SU-DHL-6 (cell line): ENCODE measurements at regions not wholly inside any gene's neighbourhood (a gene's known extent, or its start where the extent isn't known, plus 50 kb on each side); places are given as distances from the start of the nearest gene placed in this dataset.

Experiments used
- EZH2phosphoT487 ChIP-seq: fragments of 200-600 bp; sonication (generic), shearing (Covaris generic); conservative IDR thresholded peaks from 2 replicates; pipeline ENCODE4 v1.6.1; 2018; ENCODE audit warnings: mild to moderate bottlenecking, antibody characterized with exemption, low read length, moderate library complexity, mixed read lengths
- TF ChIP-seq, protein P1 (sequence below): fragments of 200-600 bp; sonication (generic); IDR thresholded peaks from one replicate; pipeline ENCODE4 v1.5.1; 2017; ENCODE audit warnings: antibody characterized with exemption, mild to moderate bottlenecking, low read length, moderate library complexity; ENCODE audit not compliant: insufficient read depth, poor library complexity, severe bottlenecking

GRCh38 chr18:1965016-1965415 is 606.3 kb downstream of the METTL4 start:
- TF ChIP-seq, protein P1, sequence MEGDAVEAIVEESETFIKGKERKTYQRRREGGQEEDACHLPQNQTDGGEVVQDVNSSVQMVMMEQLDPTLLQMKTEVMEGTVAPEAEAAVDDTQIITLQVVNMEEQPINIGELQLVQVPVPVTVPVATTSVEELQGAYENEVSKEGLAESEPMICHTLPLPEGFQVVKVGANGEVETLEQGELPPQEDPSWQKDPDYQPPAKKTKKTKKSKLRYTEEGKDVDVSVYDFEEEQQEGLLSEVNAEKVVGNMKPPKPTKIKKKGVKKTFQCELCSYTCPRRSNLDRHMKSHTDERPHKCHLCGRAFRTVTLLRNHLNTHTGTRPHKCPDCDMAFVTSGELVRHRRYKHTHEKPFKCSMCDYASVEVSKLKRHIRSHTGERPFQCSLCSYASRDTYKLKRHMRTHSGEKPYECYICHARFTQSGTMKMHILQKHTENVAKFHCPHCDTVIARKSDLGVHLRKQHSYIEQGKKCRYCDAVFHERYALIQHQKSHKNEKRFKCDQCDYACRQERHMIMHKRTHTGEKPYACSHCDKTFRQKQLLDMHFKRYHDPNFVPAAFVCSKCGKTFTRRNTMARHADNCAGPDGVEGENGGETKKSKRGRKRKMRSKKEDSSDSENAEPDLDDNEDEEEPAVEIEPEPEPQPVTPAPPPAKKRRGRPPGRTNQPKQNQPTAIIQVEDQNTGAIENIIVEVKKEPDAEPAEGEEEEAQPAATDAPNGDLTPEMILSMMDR = no peak
- no peak for TF ChIP-seq EZH2phosphoT487
